Mucosa of descending colon (tissue), 3 donors: ENCODE measurements at regions not wholly inside any gene's neighbourhood (a gene's known extent, or its start where the extent isn't known, plus 50 kb on each side); places are given as distances from the start of the nearest gene placed in this dataset.

Experiments used
- ATAC-seq: fragments of 200-7000 bp; cut with Tn5 transposase; one replicate; pipeline ENCODE4 v1.9.1; 2020; ENCODE audit warnings: mild to moderate bottlenecking, moderate library complexity
- DNase-seq, 3 donors: peaks; one replicate each; pipeline ENCODE4 v3.0.0-alpha.2; 2020
- H3K36me3 ChIP-seq: fragments of 200-600 bp; one replicate; pipeline ENCODE4 v1.8.0; 2021; ENCODE audit warnings: low read depth, mild to moderate bottlenecking
- H3K4me1 ChIP-seq: fragments of 200-600 bp; one replicate; pipeline ENCODE4 v1.8.0; 2021; ENCODE audit warnings: low read depth, mild to moderate bottlenecking
- H3K4me3 ChIP-seq: fragments of 200-600 bp; one replicate; pipeline ENCODE4 v1.8.0; 2021; ENCODE audit warnings: mild to moderate bottlenecking
- H3K9me3 ChIP-seq: fragments of 200-600 bp; one replicate; pipeline ENCODE4 v1.8.0; 2021; ENCODE audit warnings: mild to moderate bottlenecking
- intact Hi-C, 2 donors: fragments of 100-400 bp; cut with DNase I in 1 of 2; cut with micrococcal nuclease in 1 of 2; formaldehyde crosslinking; loops; one replicate each; pipeline versions ENCODE4 v1.11.0 to v1.11.1; 2022; cut with DNase I, micrococcal nuclease
- TF ChIP-seq, protein P1 (sequence below): fragments of 200-600 bp; IDR thresholded peaks from one replicate; pipeline ENCODE4 v1.8.0; 2022; ENCODE audit warnings: antibody characterized with exemption, mild to moderate bottlenecking
- donor health status: DM: no; HTN: no; CAD: no; lungs with moderate emphysema.
- donor health status: DM: no; HTN: no; CAD: no.
- donor health status: DM: no; HTN: yes; CAD: no.

DNA sequence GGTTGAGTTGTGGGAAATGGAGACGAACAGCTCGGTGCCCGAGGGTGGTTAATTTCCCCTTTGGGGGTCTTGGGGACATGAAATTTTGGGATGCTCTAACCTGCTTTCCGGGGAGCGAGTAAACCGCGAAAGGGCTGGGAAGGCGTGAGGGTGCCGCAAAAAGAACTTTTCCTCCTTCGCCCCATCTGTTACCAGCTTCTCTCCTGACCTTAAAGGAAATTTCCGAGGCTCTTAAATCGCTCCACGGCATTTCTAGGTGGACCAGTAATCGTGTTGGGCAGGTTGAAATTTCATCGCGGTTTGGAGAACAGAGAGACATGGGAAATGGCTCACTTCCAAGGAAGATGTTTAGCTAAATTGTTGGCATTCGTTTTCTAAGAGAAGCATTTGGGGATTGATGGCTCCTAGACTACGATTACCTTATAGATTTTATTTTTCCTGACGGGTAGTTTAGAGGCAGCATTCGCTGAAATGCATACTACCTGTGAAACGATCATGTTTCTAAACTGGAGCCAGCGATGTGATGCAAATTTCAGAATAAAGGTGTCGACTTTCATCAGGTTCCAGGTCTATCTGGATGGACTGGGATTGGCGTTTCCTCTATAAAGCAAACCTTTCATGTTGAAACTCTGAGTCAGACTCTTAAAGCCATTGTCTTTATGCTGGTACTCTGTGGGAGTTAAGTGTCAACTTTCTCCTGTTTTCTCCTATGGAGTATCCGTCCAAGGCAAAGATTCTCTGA, 414.5 kb downstream of the PCNX1 start:
- ATAC-seq: peak; percentile 38
- TF ChIP-seq, protein P1, sequence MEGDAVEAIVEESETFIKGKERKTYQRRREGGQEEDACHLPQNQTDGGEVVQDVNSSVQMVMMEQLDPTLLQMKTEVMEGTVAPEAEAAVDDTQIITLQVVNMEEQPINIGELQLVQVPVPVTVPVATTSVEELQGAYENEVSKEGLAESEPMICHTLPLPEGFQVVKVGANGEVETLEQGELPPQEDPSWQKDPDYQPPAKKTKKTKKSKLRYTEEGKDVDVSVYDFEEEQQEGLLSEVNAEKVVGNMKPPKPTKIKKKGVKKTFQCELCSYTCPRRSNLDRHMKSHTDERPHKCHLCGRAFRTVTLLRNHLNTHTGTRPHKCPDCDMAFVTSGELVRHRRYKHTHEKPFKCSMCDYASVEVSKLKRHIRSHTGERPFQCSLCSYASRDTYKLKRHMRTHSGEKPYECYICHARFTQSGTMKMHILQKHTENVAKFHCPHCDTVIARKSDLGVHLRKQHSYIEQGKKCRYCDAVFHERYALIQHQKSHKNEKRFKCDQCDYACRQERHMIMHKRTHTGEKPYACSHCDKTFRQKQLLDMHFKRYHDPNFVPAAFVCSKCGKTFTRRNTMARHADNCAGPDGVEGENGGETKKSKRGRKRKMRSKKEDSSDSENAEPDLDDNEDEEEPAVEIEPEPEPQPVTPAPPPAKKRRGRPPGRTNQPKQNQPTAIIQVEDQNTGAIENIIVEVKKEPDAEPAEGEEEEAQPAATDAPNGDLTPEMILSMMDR: no peak
- no peaks in the 10 kb centered on the region for H3K9me3 ChIP-seq
- intact Hi-C loops: loop anchor here in 1 of 2 donors (10.0 kb wide), 1 partner anchor 83 kb away; no protein-coding TSS in a partner anchor
- peak in 1 of 3 donors; percentile 41 for DNase-seq
- H3K4me3 ChIP-seq: peak overlapping the region; percentile 56
- H3K4me1 ChIP-seq: peaks cover 8% of the 10 kb centered on the region
- H3K36me3 ChIP-seq: no peaks in the 10 kb centered on the region

DNA sequence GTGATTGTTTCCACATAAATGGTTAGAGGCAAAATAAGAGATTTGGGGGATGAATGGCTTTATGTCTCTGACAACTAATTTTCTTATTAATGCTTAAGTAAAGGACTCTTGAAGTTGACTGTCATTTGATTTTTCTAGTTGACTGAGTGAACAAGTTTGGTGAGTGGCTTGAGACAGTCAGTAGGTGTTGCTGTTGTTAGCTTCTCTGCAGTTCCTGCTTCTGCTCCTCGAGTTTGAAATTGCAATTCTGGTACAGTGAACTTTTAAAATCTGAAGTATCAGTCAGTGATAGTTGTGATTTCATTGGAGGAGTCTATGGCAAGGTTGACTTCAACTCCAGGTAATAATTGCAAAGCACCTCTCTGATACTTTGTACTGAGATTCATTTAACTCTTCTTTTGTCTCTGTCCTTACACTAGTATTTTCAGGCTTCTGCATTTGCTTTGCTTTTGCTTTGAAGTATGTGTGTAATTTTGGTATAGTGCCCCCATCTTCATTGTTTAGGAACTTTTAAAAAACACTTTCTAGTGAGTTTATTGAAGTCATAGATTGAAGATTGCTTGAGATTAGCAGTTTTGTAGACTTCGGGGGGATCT, 415.5 kb downstream of the PCNX1 start:
- TF ChIP-seq, protein P1: peak; percentile 25
- ATAC-seq (no peak), DNase-seq (peak in 1 of 3 donors; percentile 31)
- H3K4me3 ChIP-seq: no peak overlapping the region
- H3K4me1 ChIP-seq: peaks cover 8% of the 10 kb centered on the region
- no peaks in the 10 kb centered on the region for H3K9me3 ChIP-seq
- intact Hi-C loops: loop anchor here in 1 of 2 donors (10.0 kb wide), 1 partner anchor 82 kb away; no protein-coding TSS in a partner anchor
- no peaks in the 10 kb centered on the region for H3K36me3 ChIP-seq

DNA sequence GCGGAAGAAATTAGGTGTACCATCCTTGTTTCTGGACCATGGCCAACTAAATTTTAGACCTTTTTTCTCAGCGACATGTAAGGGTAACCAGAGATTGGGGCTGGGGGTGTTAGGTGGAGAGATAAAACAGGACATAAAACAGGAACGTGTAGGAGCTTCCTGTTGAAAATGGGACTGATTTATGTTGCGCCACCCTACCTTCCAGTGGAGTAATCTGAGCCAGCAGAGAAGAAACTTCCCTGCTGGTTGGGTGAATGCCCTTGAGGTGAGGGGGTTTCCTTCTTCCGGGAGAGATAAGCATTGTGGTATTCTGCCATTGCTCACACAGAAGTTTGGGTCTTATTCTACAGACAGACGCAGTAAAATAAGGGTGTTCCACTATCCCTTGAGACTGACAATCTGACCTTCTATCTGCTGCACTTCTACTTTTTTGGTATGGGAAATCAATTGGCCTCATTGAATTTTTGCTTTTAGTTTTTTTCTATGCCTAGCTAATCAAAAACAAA, 417.6 kb downstream of the PCNX1 start:
- DNase-seq (peak in 1 of 3 donors; percentile 25), ATAC-seq (peak; percentile 5)
- Histone ChIP-seq H3K9me3 (no peaks in the 10 kb centered on the region), H3K4me3 (no peak overlapping the region), H3K4me1 (peaks cover 8% of the 10 kb centered on the region), H3K36me3 (no peaks in the 10 kb centered on the region)
- TF ChIP-seq, protein P1: no peak
- intact Hi-C loops: loop anchor here in 1 of 2 donors (10.0 kb wide), 1 partner anchor 80 kb away; no protein-coding TSS in a partner anchor

DNA sequence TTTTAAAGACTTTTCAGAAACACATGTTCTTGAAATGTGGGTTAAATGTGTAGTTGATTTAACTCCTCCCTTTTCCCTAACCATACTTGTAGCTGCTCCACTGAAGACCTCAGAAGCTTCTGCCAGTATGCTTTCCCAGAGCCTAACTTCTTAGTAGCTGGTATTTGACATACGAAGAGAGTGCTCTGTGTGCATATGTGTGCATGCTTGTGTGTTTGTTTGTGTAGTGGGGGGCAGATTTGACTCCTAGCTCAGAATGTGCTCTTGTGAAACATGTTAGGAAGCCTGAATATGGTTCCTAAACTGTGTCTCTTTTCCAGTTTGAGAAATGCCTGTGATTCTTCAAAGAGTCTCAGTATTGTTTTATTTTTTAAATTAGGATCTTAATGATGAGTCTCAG, 420.4 kb downstream of the PCNX1 start:
- no peak for ATAC-seq
- H3K4me1 ChIP-seq: peaks cover 8% of the 10 kb centered on the region
- intact Hi-C loops: loop anchor here in 1 of 2 donors (10.0 kb wide), 1 partner anchor 77 kb away; no protein-coding TSS in a partner anchor
- no peaks in the 10 kb centered on the region for H3K9me3 ChIP-seq
- no peak overlapping the region for H3K4me3 ChIP-seq
- TF ChIP-seq, protein P1: no peak
- no peak for DNase-seq
- no peaks in the 10 kb centered on the region for H3K36me3 ChIP-seq

DNA sequence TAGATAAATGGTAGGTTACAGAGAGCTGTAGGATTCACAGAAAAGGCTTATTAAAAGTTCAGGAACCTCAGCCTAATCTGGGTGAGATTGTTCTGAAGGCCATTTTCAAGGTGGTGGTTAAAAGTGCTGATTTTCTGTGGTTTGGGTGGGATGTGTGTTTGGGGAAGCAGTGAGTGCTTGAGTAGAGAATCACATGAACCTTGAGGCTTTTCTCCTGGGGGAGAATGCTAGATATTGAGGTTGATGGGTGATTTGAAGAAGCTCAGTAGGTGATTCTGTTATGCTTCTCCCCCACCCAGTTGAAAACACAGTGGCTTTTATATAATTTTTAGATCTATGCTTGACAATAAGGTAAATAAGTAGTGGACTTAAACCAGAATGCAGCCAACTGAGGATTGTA, 420.9 kb downstream of the PCNX1 start:
- DNase-seq (no peak), ATAC-seq (no peak)
- no peaks in the 10 kb centered on the region for H3K36me3 ChIP-seq
- no peaks in the 10 kb centered on the region for H3K9me3 ChIP-seq
- H3K4me1 ChIP-seq: peaks cover 8% of the 10 kb centered on the region
- TF ChIP-seq, protein P1: no peak
- intact Hi-C loops: loop anchor here in 1 of 2 donors (10.0 kb wide), 1 partner anchor 77 kb away; no protein-coding TSS in a partner anchor
- no peak overlapping the region for H3K4me3 ChIP-seq
